ENCODE measurements at regions not wholly inside any gene's neighbourhood (a gene's known extent, or its start where the extent isn't known, plus 50 kb on each side); places are given as distances from the start of the nearest gene placed in this dataset.
"Not testable (repeated sequence)": the region's sequence is repeated elsewhere in the genome, so short reads cannot be mapped to it uniquely, and the experiment has no call there.

DNA sequence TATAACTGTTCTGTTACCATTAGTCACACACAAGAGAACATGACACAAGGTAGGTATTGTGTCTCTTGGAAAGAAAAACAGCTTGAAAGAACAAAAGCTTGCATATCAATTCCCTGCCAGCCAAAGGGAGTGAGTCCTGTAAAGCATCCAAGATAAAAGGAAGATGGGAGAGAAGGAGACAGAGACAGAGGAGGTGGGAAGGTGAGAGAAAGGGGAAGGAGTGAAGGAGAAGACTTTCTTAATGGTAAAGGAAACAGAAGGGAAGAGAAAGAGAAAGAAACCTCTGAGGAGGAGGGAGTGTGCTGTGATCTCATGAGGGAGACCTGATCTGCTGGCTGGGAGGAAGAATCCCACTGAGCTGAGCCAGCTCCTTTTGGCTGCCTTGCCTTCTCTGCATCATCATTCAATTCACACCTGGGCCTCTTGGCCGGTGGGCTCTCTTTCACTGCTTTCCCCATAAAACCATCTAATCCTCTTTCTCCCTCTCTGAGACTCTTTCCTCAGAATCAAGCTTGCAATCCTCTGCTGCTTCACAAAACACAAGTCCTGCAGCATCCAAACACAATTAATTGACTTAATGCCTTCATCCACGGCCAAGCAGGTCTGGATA is 271.6 kb downstream of the ABCC12 start:
- intact Hi-C loops (cut with DNase I) = no loop called here
- DNase-seq (ENCODE audit: low spot score) = no peak

DNA sequence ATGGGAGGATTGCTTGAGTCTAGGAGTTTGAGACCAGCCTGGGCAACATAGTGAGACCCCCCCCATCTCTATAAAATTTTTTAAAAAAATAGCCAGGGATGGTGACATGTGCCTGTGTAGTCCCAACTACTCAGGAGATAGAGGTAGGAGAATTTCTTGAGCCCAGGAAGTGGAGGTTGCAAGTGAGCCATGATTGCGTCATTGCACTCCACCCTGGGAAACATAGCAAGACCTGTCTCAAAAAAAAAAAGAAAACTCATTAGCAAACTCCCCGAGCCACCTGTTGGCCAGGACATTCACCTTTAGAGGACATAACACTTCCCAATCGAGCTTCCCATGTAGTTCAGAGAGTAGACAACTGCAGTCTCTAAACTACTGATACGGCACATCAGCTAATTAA is 274.2 kb downstream of the ABCC12 start:
- no peak for DNase-seq (ENCODE audit: low spot score)

DNA sequence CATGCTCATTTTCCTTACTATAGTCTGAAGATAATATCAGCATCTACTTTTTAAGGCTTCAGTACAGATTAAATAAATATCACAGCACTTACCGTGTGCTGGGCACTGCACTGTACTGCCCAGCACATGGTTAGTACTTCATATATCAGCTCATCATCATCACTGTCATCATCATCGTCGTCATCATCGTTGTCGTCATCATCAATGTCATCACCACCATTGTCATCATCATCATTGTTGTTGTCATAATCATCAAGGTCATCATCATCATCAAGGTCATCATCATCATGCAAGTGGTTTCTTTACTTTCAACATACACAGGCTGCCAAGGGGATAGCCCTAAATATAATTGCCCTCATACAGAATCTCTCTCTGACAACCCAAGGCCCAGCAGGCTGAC is 275.1 kb downstream of the ABCC12 start:
- intact Hi-C loops (cut with DNase I) = no loop called here

More for the DNA sequence above, 274.2 kb downstream of the ABCC12 start:
- intact Hi-C loops (cut with DNase I) = no loop called here

DNA sequence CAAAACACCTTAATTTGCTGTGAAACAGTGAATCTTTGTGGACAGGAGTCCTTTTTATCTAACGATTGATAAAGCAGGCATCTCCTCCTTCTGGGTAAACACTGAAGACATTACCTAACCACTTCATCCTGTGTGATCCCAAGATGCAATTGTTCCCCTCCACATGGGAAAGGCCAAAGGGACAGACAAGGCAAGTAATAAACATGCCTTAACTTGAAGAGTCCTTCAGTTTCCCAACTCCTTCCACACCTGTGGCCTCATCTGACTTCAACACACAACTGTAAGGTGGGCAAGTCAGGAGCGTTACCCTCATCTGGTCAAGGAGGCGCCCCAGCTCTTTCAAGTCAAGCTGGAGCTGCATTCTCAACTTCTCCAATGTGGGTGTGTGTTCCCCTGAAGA is 278.6 kb downstream of the ABCC12 start:
- no peak for DNase-seq (ENCODE audit: low spot score)
- intact Hi-C loops (cut with DNase I) = no loop called here

More for the DNA sequence above, 275.1 kb downstream of the ABCC12 start:
- no peak for DNase-seq (ENCODE audit: low spot score)

DNA sequence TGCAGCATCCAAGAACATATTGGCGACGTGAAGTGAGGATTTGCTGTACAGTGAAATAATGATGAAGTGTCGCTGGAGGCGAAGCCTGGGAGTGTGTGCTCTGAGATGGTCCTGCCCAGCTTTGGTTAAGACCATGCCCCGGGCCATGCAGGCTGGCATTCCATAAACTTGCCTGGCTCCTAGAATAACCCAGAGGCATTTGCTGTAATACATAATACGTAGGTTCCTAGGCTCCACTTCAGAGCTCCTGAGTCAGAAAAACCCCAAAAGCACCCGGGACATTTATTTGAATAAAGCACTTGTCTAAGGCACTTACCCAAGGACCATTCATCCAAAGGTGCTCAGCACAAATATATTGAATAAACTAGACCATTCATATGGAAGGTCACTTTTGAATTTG is 279.3 kb downstream of the ABCC12 start:
- intact Hi-C loops (cut with DNase I) = no loop called here
- no peak for DNase-seq (ENCODE audit: low spot score)

DNA sequence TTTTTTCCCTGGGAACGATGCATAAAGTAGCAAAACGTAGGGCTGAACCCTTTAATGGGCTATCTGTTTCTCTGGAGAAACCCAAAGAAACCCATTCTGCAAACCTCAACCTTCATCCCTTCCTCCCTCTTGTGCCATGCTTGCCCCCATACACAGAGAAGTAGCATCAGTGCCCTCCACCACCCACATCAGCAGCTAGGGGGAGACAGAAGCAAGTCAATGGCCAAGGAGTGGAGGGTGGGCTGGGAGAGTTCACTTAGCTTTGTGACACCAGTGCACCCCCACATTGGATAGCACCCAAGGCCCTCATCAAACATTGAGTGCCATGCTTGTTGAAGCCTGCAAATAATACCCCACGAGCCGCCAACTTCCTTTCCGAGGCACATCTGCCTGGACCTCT is 282.4 kb downstream of the ABCC12 start:
- intact Hi-C loops (cut with DNase I) = no loop called here
- no peak for DNase-seq (ENCODE audit: low spot score)

DNA sequence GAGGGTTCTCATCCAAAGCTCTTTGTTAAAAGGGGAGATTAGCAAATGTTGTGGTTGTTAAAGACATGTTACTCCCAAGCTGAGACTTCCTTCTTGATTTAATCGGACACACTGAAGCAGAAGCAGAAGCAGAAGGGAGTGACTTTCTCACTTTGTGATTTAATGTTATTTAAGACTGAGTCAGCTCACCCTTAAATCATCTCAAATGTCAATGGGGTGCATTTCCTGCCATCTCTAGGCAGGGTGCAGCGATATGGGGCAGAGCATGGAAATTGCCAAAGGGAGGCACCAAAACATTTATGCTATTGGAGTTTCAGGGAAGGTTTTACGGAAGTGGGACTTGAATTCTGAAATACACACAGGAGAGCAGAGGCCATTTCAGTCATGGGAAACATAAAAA is 283.6 kb downstream of the ABCC12 start:
- DNase-seq (ENCODE audit: low spot score) = no peak
- intact Hi-C loops (cut with DNase I) = no loop called here

DNA sequence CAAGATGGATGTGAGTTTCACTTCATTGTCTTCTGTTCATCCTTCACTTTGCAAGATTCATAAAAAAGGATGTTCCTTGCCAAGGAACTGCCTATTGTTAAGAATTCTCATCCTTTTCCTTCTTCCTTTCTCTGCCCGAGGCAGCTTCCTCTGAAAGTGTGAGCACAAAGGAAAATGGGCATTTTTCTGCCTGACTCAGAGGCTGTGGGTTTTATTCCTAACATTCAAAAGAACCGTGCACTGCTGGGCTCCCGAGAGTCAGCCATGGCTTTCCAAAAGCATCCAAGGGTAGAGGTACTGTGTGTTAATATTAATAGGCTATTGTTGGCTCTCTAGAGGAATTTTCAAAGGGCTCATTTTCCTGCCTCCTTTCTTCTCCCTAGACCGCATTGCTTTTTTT is 289.4 kb downstream of the ABCC12 start:
- DNase-seq (ENCODE audit: low spot score) = no peak
- intact Hi-C loops (cut with DNase I) = no loop called here

DNA sequence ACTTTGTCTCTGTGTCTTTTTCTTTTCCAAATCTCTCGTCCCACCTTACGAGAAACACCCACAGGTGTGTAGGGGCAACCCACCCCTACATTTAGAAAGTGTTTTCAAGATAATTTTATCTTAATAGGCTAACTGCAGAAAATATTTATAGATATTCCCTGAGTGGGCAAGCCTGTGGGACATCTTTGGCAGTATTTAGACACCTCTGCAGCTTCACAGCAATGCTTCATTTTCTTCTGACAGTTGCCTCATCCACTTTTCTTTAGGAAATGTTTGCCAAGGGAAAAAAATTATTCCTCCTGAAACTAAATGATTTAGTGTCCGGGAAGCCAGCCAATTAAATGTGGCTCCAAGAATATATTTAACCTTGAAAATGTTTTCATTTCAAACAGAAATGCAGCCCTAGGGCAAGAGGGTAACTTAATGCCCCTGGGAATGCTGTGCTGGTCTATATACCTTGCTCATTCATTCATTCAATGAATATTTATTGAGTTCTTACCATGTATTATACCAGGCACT is 290.4 kb downstream of the ABCC12 start:
- intact Hi-C loops (cut with DNase I) = no loop called here
- DNase-seq (ENCODE audit: low spot score) = no peak

DNA sequence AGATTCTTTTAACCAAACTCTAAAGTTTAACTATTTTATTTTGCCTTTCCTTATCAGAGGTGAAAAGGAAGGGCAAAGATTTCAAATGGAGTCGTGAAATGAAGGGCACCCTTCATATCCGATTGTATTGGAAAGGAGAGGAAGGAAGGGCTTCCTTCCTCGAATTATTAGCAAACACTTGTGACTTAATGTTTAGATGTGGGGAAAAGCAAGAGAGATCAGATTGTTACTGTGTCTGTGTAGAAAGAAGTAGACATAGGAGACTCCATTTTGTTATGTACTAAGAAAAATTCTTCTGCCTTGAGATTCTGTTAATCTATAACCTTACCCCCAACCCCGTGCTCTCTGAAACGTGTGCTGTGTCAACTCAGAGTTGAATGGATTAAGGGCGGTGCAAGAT is 291.5 kb downstream of the ABCC12 start:
- DNase-seq (ENCODE audit: low spot score); intact Hi-C loops (cut with DNase I): not testable (repeated sequence)

DNA sequence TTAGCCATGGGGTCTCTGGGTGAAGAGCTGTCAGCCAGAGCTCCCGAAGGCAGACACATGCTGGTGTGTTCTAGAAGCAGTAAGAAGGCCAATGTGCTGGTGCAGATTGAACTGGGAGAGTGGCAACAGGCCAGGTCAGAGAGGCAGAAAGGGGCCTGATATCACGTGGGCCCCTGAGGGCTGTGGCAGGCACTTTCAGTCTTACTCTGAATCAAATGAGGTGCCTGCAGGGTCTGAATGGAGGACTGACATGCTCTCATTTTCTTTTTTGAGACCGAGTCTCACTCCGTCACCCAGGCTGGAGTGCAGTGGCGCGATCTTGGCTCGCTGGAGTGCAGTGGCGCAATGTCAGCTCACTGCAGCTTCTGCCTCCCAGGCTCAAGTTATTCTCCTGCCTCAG is 293.8 kb downstream of the ABCC12 start:
- no peak for DNase-seq (ENCODE audit: low spot score)
- intact Hi-C loops (cut with DNase I) = no loop called here

DNA sequence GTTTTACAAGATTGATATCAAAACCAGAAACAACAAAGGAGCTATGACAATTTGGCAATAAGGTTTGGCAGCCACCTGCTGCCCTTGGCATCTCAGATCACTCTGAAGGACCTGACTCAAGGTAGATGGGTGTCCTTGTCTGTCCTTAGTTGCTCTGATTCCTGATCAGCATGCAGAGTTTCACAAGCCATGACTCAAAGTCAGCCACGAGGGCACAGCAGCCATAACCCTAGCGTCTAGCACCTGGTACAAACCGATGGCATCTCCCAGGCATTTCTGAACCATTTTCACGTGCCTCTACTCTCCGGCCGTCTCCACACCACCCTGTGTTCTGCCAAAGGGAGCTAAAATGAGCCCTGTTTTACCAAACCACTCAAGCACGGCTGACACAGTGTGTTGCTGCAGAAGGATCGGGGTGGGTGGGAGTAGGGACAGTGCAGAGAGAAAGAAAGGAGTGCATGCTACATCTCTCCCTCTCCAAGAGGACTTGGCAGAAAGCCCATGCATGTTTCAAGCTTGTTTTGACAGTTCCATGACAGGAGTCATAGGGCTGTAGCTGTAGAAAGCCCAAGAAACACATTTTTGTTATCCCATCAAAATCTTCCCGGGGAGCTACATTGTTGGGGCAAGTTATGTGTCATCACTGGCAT is 297.3 kb downstream of the ABCC12 start:
- intact Hi-C loops (cut with DNase I) = no loop called here
- DNase-seq (ENCODE audit: low spot score) = no peak

DNA sequence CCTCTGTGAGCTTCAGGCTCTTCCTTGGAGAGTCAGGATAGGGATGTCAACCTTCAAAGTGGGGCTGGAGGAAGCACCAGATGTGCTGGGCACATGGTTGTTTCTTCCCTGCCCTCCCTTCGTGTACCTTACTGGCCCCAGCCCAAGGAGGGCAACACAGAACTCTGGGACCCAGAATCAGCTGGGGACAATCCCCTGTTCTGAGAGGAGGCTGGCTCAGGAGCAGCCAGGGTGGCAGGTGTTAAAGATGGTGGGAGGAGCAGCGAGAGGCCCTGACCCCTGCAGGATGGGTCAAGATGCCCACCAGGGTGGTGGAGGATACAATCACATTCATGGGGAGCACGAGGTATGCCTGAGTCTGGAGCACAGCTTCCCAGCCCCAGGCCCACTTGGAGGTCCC is 300.4 kb downstream of the ABCC12 start:
- DNase-seq (ENCODE audit: low spot score) = no peak
- intact Hi-C loops (cut with DNase I) = no loop called here

DNA sequence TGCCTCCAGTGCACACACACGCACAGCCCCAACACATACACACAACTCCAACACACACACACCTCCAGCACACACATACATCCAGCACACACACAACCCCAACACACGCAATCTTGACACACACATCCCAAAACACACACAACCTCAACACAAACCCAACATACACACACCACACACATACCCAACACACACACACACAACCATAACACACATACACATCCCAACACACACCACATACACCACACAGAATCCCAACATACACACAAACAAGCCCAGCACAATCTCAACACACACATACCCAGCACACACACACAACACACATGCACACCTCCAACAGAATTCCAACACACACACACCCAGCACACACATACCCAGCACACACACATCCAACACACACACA is 301.1 kb downstream of the ABCC12 start:
- DNase-seq (ENCODE audit: low spot score) = no peak
- intact Hi-C loops (cut with DNase I) = no loop called here

DNA sequence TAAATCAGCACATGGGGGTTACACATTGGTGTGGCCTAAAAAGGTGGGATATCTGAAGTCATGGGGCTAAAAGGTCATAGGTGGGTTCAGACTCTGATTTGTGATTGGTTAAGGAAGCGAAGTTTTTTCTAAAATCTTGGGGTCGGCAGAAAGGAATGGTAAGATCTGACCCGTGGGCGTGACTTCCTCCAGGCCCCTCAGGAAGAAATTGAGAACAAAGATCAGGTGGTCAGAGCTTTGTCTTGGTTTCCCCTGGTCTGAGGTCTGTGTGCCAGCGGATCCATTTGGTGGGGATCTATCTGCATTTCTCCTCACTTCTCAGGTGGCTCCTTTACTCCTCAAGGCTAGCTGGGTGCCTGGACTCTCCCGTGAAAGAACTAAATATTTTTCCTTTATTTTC is 302.8 kb downstream of the ABCC12 start:
- no peak for DNase-seq (ENCODE audit: low spot score)
- intact Hi-C loops (cut with DNase I) = no loop called here

DNA sequence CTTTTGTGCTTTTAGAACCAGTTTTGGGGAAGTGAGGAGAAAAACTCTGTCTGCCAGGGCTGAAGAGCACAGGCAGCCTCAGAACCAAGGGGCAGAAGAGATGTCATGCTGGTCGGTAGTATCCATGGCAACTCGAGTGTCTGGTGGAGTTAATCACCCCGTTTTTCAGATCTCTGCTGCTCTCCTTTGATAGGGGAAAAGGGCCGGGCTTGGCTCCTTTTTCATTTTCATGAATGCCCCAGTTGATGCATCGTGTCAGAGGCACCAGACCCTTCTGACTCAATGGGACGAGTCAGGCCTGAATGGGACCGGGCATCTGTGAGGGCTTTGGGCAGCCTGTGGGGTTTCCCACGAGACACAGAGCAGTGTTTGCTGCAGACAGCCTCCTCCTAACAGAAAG is 304.6 kb downstream of the ABCC12 start:
- intact Hi-C loops (cut with DNase I) = no loop called here
- no peak for DNase-seq (ENCODE audit: low spot score)

DNA sequence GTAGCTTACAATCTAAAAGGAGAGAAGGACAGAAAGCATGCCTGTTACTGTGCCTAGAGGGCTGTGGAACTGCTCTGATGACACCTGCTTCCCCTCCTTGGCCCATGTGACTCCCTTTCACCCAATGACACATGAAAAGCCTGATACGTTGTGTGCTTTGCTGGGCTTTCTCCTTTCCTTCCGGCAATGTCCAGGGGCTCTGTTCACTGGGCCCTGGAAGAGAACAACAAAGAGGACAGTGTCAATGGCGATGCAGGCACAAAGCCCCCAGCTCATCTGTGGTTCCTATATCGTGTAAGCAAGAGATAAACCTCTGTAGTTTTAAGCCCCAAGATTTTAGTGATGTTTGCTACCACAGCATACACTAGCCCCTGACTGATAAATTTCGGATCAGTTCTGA is 306.1 kb downstream of the ABCC12 start:
- intact Hi-C loops (cut with DNase I) = no loop called here
- no peak for DNase-seq (ENCODE audit: low spot score)

DNA sequence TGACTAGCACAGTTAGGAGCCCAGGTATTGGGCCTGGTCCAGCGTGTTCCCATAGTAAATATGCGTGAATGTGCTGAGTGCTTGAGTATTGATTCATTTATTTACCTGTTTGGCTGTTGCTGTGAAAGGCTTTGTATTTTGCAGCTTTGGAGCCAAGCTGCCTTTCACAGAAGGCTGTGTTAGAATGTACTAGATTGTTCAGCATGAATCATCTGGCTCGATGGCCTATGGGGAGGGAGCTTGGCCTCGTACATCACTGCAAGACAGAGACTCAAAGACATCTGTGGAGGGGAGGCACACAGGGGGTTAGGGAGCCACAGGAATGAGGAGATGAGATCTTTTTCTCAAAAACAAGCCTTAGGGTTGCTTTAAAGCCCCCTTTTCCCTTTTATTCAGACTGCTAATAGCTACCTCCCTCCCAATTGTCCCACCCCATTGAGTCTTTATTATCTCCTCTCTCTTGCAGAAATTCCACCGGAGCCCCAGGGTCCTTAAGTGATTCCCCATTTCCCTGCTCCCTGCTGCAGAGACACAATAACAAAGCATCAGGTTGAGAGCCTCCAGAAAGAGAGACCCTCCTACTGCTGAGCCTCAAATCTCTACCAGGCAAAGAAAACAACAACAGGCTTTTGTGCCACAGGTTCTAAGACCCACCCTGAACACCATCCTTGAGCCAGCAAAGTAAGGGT is 307.2 kb downstream of the ABCC12 start:
- intact Hi-C loops (cut with DNase I) = no loop called here

DNA sequence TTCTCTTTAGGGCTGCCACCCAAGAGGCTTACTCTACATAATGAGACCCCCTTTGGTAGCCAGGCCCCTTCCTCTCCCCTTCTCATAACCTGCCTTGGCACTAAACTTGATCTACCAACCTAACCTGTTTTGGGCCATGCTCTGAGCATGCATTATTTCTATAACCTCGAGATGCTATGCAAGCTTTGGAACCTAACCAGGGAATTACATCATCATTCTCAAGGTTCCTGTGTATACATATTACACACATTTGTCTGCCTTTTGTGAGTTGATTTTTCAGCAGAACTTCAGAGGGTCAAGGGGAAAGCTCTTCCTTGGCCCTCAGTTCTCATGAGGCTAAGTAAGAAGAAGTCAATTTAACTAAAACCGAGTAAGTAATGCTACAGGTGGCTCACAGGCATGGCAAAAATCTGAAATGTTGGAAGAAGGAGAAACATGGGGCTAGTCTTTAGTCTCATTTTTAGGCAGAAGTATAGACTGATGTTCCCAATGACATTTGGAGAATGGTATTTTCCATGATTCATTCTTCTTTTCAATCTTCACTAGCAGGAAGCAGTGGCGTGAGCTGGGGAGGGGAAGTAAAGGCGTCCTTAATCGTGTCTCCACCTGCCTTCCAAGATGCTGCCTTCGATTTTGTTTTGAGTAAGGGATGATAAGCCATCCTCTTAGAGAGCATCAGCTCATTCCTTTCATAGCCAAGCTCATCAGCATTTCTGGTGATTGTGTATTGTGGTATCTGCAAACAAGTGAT is 308.4 kb downstream of the ABCC12 start:
- intact Hi-C loops (cut with DNase I) = no loop called here
- no peak for DNase-seq (ENCODE audit: low spot score)

More for the DNA sequence above, 307.2 kb downstream of the ABCC12 start:
- DNase-seq (ENCODE audit: low spot score) = no peak

DNA sequence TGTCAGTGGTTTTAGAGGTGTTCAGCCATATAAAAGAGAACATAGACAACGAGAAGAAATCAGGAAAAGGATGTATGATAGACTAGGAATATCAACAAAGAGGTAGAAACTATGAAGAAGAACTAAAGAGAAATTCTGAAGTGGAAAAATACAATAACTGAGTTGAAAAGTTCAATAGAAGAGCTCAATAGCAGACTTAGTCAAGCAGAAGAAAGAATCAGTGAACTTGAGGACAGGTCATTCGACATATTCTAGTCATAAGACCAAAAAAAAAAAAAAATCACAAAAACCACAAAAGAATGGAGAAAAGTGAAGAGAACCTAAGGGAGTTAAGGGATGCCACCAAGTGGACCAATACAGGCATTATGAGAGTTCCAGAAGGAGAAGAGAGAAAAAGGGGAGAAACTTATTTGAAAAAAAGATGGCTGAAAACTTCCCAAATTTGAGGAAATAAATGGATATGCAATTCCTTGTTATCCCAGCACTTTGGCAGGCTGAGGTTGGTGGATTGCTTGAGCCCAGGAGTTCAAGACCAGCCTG is 321.2 kb downstream of the ABCC12 start:
- intact Hi-C loops (cut with DNase I) = no loop called here
- DNase-seq (ENCODE audit: low spot score) = no peak

Measured in posterior vena cava (tissue), 2 donors.